GM18858 (cell line): ENCODE measurements at regions not wholly inside any gene's neighbourhood (a gene's known extent, or its start where the extent isn't known, plus 50 kb on each side); places are given as distances from the start of the nearest gene placed in this dataset.
"Not testable (repeated sequence)": the region's sequence is repeated elsewhere in the genome, so short reads cannot be mapped to it uniquely, and the experiment has no call there.

ENCODE experiments used
- ATAC-seq: cut with Tn5 transposase; IDR thresholded peaks from one replicate; pipeline ENCODE4 v1.9.1; 2021; ENCODE audit not compliant: unreplicated experiment

- ATAC-seq = not testable (repeated sequence)
Measured at GRCh38 chr14:87734577-87735360, 258.2 kb downstream of the GALC start.

GRCh38 chr14:87733115-87733514 lies 259.9 kb downstream of the GALC start:
- not testable (repeated sequence) for ATAC-seq

GRCh38 chr14:87732562-87732961 lies 260.4 kb downstream of the GALC start:
- no peak for ATAC-seq

- ATAC-seq = no peak
Measured at GRCh38 chr14:87725318-87725717, 267.7 kb downstream of the GALC start.

GRCh38 chr14:87712396-87713090 lies 280.4 kb downstream of the GALC start:
- no peak for ATAC-seq

GRCh38 chr14:87705439-87705896 lies 287.5 kb downstream of the GALC start:
- ATAC-seq = no peak

GRCh38 chr14:87698481-87698880 lies 294.5 kb downstream of the GALC start:
- ATAC-seq = no peak

GRCh38 chr14:87696485-87696884 lies 296.5 kb downstream of the GALC start:
- no peak for ATAC-seq

- ATAC-seq = no peak
Measured at GRCh38 chr14:87691042-87691881, 301.7 kb downstream of the GALC start.

- ATAC-seq = no peak
Measured at GRCh38 chr14:87690076-87690613, 302.8 kb downstream of the GALC start.

GRCh38 chr14:87688524-87688923 lies 304.5 kb downstream of the GALC start:
- ATAC-seq = no peak

GRCh38 chr14:87687420-87687819 lies 305.6 kb downstream of the GALC start:
- no peak for ATAC-seq

GRCh38 chr14:87686746-87687145 lies 306.2 kb downstream of the GALC start:
- ATAC-seq = no peak

GRCh38 chr14:87679866-87680265 lies 313.1 kb downstream of the GALC start:
- no peak for ATAC-seq

- no peak for ATAC-seq
Measured at GRCh38 chr14:87678624-87679023, 314.4 kb downstream of the GALC start.

GRCh38 chr14:87676814-87677437 lies 316.1 kb downstream of the GALC start:
- no peak for ATAC-seq

GRCh38 chr14:87667659-87668058 lies 325.3 kb downstream of the GALC start:
- ATAC-seq = no peak

- ATAC-seq = no peak
Measured at GRCh38 chr14:87656315-87656714, 336.7 kb downstream of the GALC start.

GRCh38 chr14:87652278-87652677 lies 340.7 kb downstream of the GALC start:
- no peak for ATAC-seq

- ATAC-seq = no peak
Measured at GRCh38 chr14:87644689-87645088, 348.3 kb downstream of the GALC start.

- no peak for ATAC-seq
Measured at GRCh38 chr14:87643005-87643404, 350.0 kb downstream of the GALC start.
